ENCODE measurements at regions not wholly inside any gene's neighbourhood (a gene's known extent, or its start where the extent isn't known, plus 50 kb on each side); places are given as distances from the start of the nearest gene placed in this dataset.

- no peak for TF ChIP-seq EP300 (IDR thresholded peaks at IDR 0.05)
- TF ChIP-seq CTCF (IDR thresholded peaks at IDR 0.05): no peak
- no peak for TF ChIP-seq POLR2A (IDR thresholded peaks at IDR 0.05)
- no peak for TF ChIP-seq POLR2AphosphoS5 (IDR thresholded peaks at IDR 0.05)
Measured at GRCh38 chr15:79381593-79381992, 50.5 kb upstream of the MINAR1 start.
